ENCODE measurements at regions not wholly inside any gene's neighbourhood (a gene's known extent, or its start where the extent isn't known, plus 50 kb on each side); places are given as distances from the start of the nearest gene placed in this dataset.

GRCh38 chr18:3367491-3368091, 82.4 kb upstream of the TGIF1 start:
- Histone ChIP-seq H3K9me3 (no peaks in the 10 kb centered on the region), H3K4me3 (no peak overlapping the region), H3K27me3 (no peaks in the 10 kb centered on the region), H3K4me1 (no peaks in the 10 kb centered on the region), H3K27ac (no peak overlapping the region), H3K36me3 (no peaks in the 10 kb centered on the region)
- TF ChIP-seq POLR2A (IDR thresholded peaks at IDR 0.05) (no peak), CTCF (IDR thresholded peaks at IDR 0.05) (no peak), POLR2AphosphoS5 (IDR thresholded peaks at IDR 0.05) (no peak), EP300 (IDR thresholded peaks at IDR 0.05) (no peak)
- intact Hi-C loops (cut with DNase I) = no loop called here
- 73 to 80% methylated on average over 5 of the region's 5 CpGs for WGBS, 2 donors
- DNase-seq = no peak

- WGBS, 2 donors = 67 to 86% methylated on average over 1 of the region's 1 CpG
Observed at GRCh38 chr18:3368193-3368592, 81.8 kb upstream of the TGIF1 start.

GRCh38 chr18:3379685-3380084, 70.3 kb upstream of the TGIF1 start:
- no peaks in the 10 kb centered on the region for H3K36me3 ChIP-seq
- TF ChIP-seq POLR2AphosphoS5 (IDR thresholded peaks at IDR 0.05) (no peak), POLR2A (IDR thresholded peaks at IDR 0.05) (no peak), EP300 (IDR thresholded peaks at IDR 0.05) (no peak), CTCF (IDR thresholded peaks at IDR 0.05) (no peak)
- H3K9me3 ChIP-seq = no peaks in the 10 kb centered on the region
- H3K4me3 ChIP-seq = no peak overlapping the region
- WGBS, 2 donors = 90% methylated on average over 2 of the region's 2 CpGs
- DNase-seq = no peak
- intact Hi-C loops (cut with DNase I) = no loop called here
- no peaks in the 10 kb centered on the region for H3K27me3 ChIP-seq
- H3K4me1 ChIP-seq = no peaks in the 10 kb centered on the region
- no peak overlapping the region for H3K27ac ChIP-seq

More at GRCh38 chr18:3368193-3368592, 81.8 kb upstream of the TGIF1 start:
- Histone ChIP-seq H3K36me3 (no peaks in the 10 kb centered on the region), H3K9me3 (no peaks in the 10 kb centered on the region), H3K4me1 (no peaks in the 10 kb centered on the region), H3K4me3 (no peak overlapping the region), H3K27ac (no peak overlapping the region), H3K27me3 (no peaks in the 10 kb centered on the region)
- no peak for DNase-seq
- intact Hi-C loops (cut with DNase I) = no loop called here
- TF ChIP-seq CTCF (IDR thresholded peaks at IDR 0.05) (no peak), EP300 (IDR thresholded peaks at IDR 0.05) (no peak), POLR2A (IDR thresholded peaks at IDR 0.05) (no peak), POLR2AphosphoS5 (IDR thresholded peaks at IDR 0.05) (no peak)

- no peaks in the 10 kb centered on the region for H3K4me1 ChIP-seq
- H3K27me3 ChIP-seq = no peaks in the 10 kb centered on the region
- H3K36me3 ChIP-seq = no peaks in the 10 kb centered on the region
- no peak for TF ChIP-seq EP300 (IDR thresholded peaks at IDR 0.05)
- no peak for TF ChIP-seq POLR2AphosphoS5 (IDR thresholded peaks at IDR 0.05)
- TF ChIP-seq CTCF (IDR thresholded peaks at IDR 0.05) = no peak
- TF ChIP-seq POLR2A (IDR thresholded peaks at IDR 0.05) = no peak
- H3K9me3 ChIP-seq = no peaks in the 10 kb centered on the region
- intact Hi-C loops (cut with DNase I) = no loop called here
- H3K27ac ChIP-seq = no peak overlapping the region
- H3K4me3 ChIP-seq = no peak overlapping the region
- whole genome bisulfite sequencing, 2 donors = 61 to 67% methylated on average over 10 of the region's 10 CpGs
- DNase-seq = no peak
Observed at GRCh38 chr18:3380384-3380961, 69.5 kb upstream of the TGIF1 start.
